ENCODE measurements at regions not wholly inside any gene's neighbourhood (a gene's known extent, or its start where the extent isn't known, plus 50 kb on each side); places are given as distances from the start of the nearest gene placed in this dataset.
"Not testable (repeated sequence)": the region's sequence is repeated elsewhere in the genome, so short reads cannot be mapped to it uniquely, and the experiment has no call there.

GRCh38 chr14:43410631-43411030, 1096.5 kb downstream of the FSCB start:
- H3K9me3 ChIP-seq, result no peaks in the 10 kb centered on the region
- DNase-seq, result peak in 1 of 4 donors; percentile 45
- no peaks in the 10 kb centered on the region for H3K27me3 ChIP-seq
- no peaks in the 10 kb centered on the region for H3K36me3 ChIP-seq
- H3K4me1 ChIP-seq, result no peaks in the 10 kb centered on the region
- no peak overlapping the region for H3K27ac ChIP-seq
- intact Hi-C loops (cut with DNase I), result no loop called here
- ATAC-seq, result no peak
- no peak overlapping the region for H3K4me3 ChIP-seq
- no peak for TF ChIP-seq CTCF (IDR thresholded peaks at IDR 0.05)

GRCh38 chr14:43408472-43408871, 1098.6 kb downstream of the FSCB start:
- Histone ChIP-seq H3K27me3 (no peaks in the 10 kb centered on the region), H3K4me1 (no peaks in the 10 kb centered on the region), H3K27ac (no peak overlapping the region), H3K4me3 (no peak overlapping the region), H3K36me3 (no peaks in the 10 kb centered on the region), H3K9me3 (peaks cover 0 to 4% of the 10 kb centered on the region in 2 donors)
- TF ChIP-seq CTCF (IDR thresholded peaks at IDR 0.05), result no peak
- intact Hi-C loops (cut with DNase I), result no loop called here
- DNase-seq, result no peak
- ATAC-seq, result no peak

- no peaks in the 10 kb centered on the region for H3K27me3 ChIP-seq
- no peak overlapping the region for H3K27ac ChIP-seq
- intact Hi-C loops (cut with DNase I), result no loop called here
- H3K4me3 ChIP-seq, result no peak overlapping the region
- peaks cover 0 to 4% of the 10 kb centered on the region in 2 donors for H3K9me3 ChIP-seq
- H3K36me3 ChIP-seq, result no peaks in the 10 kb centered on the region
- no peak for TF ChIP-seq CTCF (IDR thresholded peaks at IDR 0.05)
- H3K4me1 ChIP-seq, result no peaks in the 10 kb centered on the region
- no peak for ATAC-seq
- no peak for DNase-seq
Observed at GRCh38 chr14:43407706-43408105, 1099.4 kb downstream of the FSCB start.

- ATAC-seq (no peak), DNase-seq (peak in 1 of 4 donors; percentile 29)
- intact Hi-C loops (cut with DNase I), result no loop called here
- Histone ChIP-seq H3K4me3 (no peak overlapping the region), H3K9me3 (peaks cover 0 to 4% of the 10 kb centered on the region in 2 donors), H3K4me1 (no peaks in the 10 kb centered on the region), H3K36me3 (no peaks in the 10 kb centered on the region), H3K27ac (no peak overlapping the region), H3K27me3 (no peaks in the 10 kb centered on the region)
- no peak for TF ChIP-seq CTCF (IDR thresholded peaks at IDR 0.05)
Observed at GRCh38 chr14:43406931-43407330, 1100.2 kb downstream of the FSCB start.

- intact Hi-C loops (cut with DNase I), result no loop called here
- Histone ChIP-seq H3K4me3 (no peak overlapping the region), H3K9me3 (peaks cover 0 to 4% of the 10 kb centered on the region in 2 donors), H3K27me3 (no peaks in the 10 kb centered on the region), H3K36me3 (no peaks in the 10 kb centered on the region), H3K4me1 (no peaks in the 10 kb centered on the region), H3K27ac (no peak overlapping the region)
- no peak for DNase-seq
- no peak for TF ChIP-seq CTCF (IDR thresholded peaks at IDR 0.05)
- ATAC-seq, result no peak
Observed at GRCh38 chr14:43399289-43399688, 1107.8 kb downstream of the FSCB start.

GRCh38 chr14:43370565-43370896, 1136.6 kb downstream of the FSCB start:
- H3K27ac ChIP-seq; intact Hi-C loops (cut with DNase I); DNase-seq; H3K4me1 ChIP-seq; H3K36me3 ChIP-seq; H3K27me3 ChIP-seq; H3K4me3 ChIP-seq; ATAC-seq: not testable (repeated sequence)
- peaks cover 0 to 12% of the 10 kb centered on the region in 2 donors for H3K9me3 ChIP-seq
